GM12874 (cell line): ENCODE measurements at regions not wholly inside any gene's neighbourhood (a gene's known extent, or its start where the extent isn't known, plus 50 kb on each side); places are given as distances from the start of the nearest gene placed in this dataset.

Experiments
- CTCF ChIP-seq: IDR thresholded peaks from 2 replicates; pipeline ENCODE4 v1.5.1; 2011; ENCODE audit warnings: low read depth, mild to moderate bottlenecking, control low read depth, low read length, moderate library complexity; ENCODE audit not compliant: insufficient read depth

GRCh38 chr13:31869582-31869981 is 130.3 kb downstream of the RXFP2 start:
- no peak for TF ChIP-seq CTCF

DNA sequence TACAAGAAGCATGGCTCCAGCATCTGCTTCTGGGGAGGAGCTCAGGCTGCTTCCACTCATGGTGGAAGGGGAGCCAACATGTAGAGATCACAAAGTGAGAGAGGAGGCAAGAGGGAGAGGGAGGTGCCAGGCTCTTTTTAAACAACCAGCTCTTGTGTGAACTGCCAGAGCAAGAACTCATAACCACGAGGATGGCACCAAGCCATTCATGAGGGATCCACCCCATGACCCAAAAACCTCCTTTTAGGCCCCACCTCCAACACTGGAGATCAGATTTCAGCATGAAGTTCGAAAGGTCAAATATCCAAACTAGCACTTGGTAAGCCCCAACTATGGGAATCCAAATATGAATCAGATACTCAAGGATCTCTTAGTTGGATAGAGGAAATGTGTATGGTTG is 131.2 kb downstream of the RXFP2 start:
- TF ChIP-seq CTCF = no peak

GRCh38 chr13:31873145-31873544 is 133.8 kb downstream of the RXFP2 start:
- TF ChIP-seq CTCF = no peak

DNA sequence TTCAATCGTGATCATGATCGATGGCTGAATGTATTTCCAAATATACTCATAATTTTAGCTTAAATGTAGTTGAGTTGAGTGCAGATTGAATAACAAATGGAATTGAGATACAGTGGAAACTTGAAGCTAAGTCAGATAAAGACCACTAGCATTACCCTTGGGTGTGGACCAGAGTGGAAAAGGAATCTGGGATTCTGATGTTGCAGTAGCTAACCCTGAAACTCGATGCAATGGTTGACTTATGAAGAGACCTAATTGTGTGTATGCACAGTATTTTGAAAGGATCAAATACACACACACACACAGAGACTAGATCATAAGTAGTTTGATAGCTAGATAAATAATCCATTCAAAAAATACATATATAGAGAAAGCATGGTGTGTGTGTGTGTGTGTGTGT is 135.8 kb downstream of the RXFP2 start:
- TF ChIP-seq CTCF = no peak

- TF ChIP-seq CTCF = no peak
These were observed 138.7 kb downstream of the RXFP2 start for GRCh38 chr13:31878052-31878451.

- TF ChIP-seq CTCF = no peak
These were observed 139.2 kb downstream of the RXFP2 start for GRCh38 chr13:31878495-31878894.

- TF ChIP-seq CTCF = no peak
These were observed 139.6 kb downstream of the RXFP2 start for GRCh38 chr13:31878955-31879354.
